Vagina (tissue), 2 donors: ENCODE measurements at regions not wholly inside any gene's neighbourhood (a gene's known extent, or its start where the extent isn't known, plus 50 kb on each side); places are given as distances from the start of the nearest gene placed in this dataset.

ENCODE experiments used
- POLR2A ChIP-seq, 2 donors: fragments of 450-650 bp; IDR thresholded peaks; one replicate each; pipeline ENCODE4 v1.6.1; 2017; ENCODE audit warnings: antibody characterized with exemption in 2 of 2, mild to moderate bottlenecking in 2 of 2, moderate library complexity in 2 of 2
- POLR2AphosphoS5 ChIP-seq, 2 donors: sonication (generic); formaldehyde crosslinking; IDR thresholded peaks; one replicate each; pipeline ENCODE4 v1.9.0; 2017; ENCODE audit warnings: antibody characterized with exemption in 2 of 2, mild to moderate bottlenecking in 2 of 2, low read depth in 1 of 2; ENCODE audit not compliant: insufficient read depth in 1 of 2
- TF ChIP-seq, protein P1 (sequence below), 3 experiments: fragments of 450-650 bp in 2 of 3; fragments of 200-600 bp in 1 of 3; sonication (generic) in 1 of 3; IDR thresholded peaks; one replicate each; pipeline ENCODE4 v1.5.1; 2017 to 2019; ENCODE audit warnings: antibody characterized with exemption in 3 of 3, mild to moderate bottlenecking in 2 of 3, moderate library complexity in 2 of 3

- TF ChIP-seq, protein P1, sequence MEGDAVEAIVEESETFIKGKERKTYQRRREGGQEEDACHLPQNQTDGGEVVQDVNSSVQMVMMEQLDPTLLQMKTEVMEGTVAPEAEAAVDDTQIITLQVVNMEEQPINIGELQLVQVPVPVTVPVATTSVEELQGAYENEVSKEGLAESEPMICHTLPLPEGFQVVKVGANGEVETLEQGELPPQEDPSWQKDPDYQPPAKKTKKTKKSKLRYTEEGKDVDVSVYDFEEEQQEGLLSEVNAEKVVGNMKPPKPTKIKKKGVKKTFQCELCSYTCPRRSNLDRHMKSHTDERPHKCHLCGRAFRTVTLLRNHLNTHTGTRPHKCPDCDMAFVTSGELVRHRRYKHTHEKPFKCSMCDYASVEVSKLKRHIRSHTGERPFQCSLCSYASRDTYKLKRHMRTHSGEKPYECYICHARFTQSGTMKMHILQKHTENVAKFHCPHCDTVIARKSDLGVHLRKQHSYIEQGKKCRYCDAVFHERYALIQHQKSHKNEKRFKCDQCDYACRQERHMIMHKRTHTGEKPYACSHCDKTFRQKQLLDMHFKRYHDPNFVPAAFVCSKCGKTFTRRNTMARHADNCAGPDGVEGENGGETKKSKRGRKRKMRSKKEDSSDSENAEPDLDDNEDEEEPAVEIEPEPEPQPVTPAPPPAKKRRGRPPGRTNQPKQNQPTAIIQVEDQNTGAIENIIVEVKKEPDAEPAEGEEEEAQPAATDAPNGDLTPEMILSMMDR (IDR thresholded peaks at IDR 0.05), result no peak
- TF ChIP-seq POLR2AphosphoS5 (IDR thresholded peaks at IDR 0.05; ENCODE audit: insufficient read depth in 1 of 2, low read depth in 1 of 2), result no peak
- TF ChIP-seq POLR2A (IDR thresholded peaks at IDR 0.05), result no peak
Measured at GRCh38 chr7:94154182-94154581, 150.0 kb upstream of the BET1 start.
